COLO668 (cell line): ENCODE measurements at regions not wholly inside any gene's neighbourhood (a gene's known extent, or its start where the extent isn't known, plus 50 kb on each side); places are given as distances from the start of the nearest gene placed in this dataset.
"Not testable (repeated sequence)": the region's sequence is repeated elsewhere in the genome, so short reads cannot be mapped to it uniquely, and the experiment has no call there.

ENCODE experiments used
- DNase-seq: peaks from one replicate; lab custom pipeline; 2025; ENCODE audit not compliant: unreplicated experiment; lab: John Stamatoyannopoulos, UW

GRCh38 chr7:149992366-149992765 lies 118.6 kb downstream of the ATP6V0E2 start:
- not testable (repeated sequence) for DNase-seq

- not testable (repeated sequence) for DNase-seq
These were observed 121.7 kb downstream of the ATP6V0E2 start for GRCh38 chr7:149995369-149996026.

- not testable (repeated sequence) for DNase-seq
These were observed 127.2 kb downstream of the ATP6V0E2 start for GRCh38 chr7:150000780-150001599.

- no peak for DNase-seq
These were observed 129.6 kb downstream of the ATP6V0E2 start for GRCh38 chr7:150003304-150003810.

- DNase-seq, result not testable (repeated sequence)
These were observed 130.2 kb downstream of the ATP6V0E2 start for GRCh38 chr7:150003973-150004372.

GRCh38 chr7:150004843-150005242 lies 131.1 kb downstream of the ATP6V0E2 start:
- not testable (repeated sequence) for DNase-seq

- DNase-seq, result not testable (repeated sequence)
These were observed 136.0 kb downstream of the ATP6V0E2 start for GRCh38 chr7:150009620-150010303.

GRCh38 chr7:150016651-150017189 lies 143.0 kb downstream of the ATP6V0E2 start:
- not testable (repeated sequence) for DNase-seq

GRCh38 chr7:150020210-150020609 lies 146.4 kb downstream of the ATP6V0E2 start:
- DNase-seq, result not testable (repeated sequence)

- DNase-seq, result not testable (repeated sequence)
These were observed 151.1 kb downstream of the ATP6V0E2 start for GRCh38 chr7:150024550-150025490.

GRCh38 chr7:150025802-150026201 lies 152.0 kb downstream of the ATP6V0E2 start:
- not testable (repeated sequence) for DNase-seq

GRCh38 chr7:150028344-150029012 lies 154.7 kb downstream of the ATP6V0E2 start:
- DNase-seq, result not testable (repeated sequence)

GRCh38 chr7:150029013-150029389 lies 155.2 kb downstream of the ATP6V0E2 start:
- DNase-seq, result not testable (repeated sequence)

GRCh38 chr7:150031733-150032132 lies 158.0 kb downstream of the ATP6V0E2 start:
- DNase-seq, result not testable (repeated sequence)

- DNase-seq, result not testable (repeated sequence)
These were observed 159.9 kb downstream of the ATP6V0E2 start for GRCh38 chr7:150033711-150034110.

- DNase-seq, result not testable (repeated sequence)
These were observed 162.0 kb downstream of the ATP6V0E2 start for GRCh38 chr7:150035769-150036168.

GRCh38 chr7:150039061-150039460 lies 165.3 kb downstream of the ATP6V0E2 start:
- DNase-seq, result not testable (repeated sequence)

GRCh38 chr7:150042281-150042680 lies 168.5 kb downstream of the ATP6V0E2 start:
- DNase-seq, result not testable (repeated sequence)

- DNase-seq, result not testable (repeated sequence)
These were observed 171.0 kb downstream of the ATP6V0E2 start for GRCh38 chr7:150044771-150045170.
